ENCODE measurements at regions not wholly inside any gene's neighbourhood (a gene's known extent, or its start where the extent isn't known, plus 50 kb on each side); places are given as distances from the start of the nearest gene placed in this dataset.

- TF ChIP-seq CTCF (IDR thresholded peaks at IDR 0.05) (no peak), POLR2AphosphoS5 (IDR thresholded peaks at IDR 0.05) (no peak), POLR2A (IDR thresholded peaks at IDR 0.05; ENCODE audit: low read depth) (no peak), EP300 (IDR thresholded peaks at IDR 0.05) (no peak)
Observed at GRCh38 chr4:182144626-182145333, 98.4 kb upstream of the TENM3 start.

All from esophagus muscularis mucosa (tissue), 4 donors.